Forelimb muscle (tissue), 1 donor: ENCODE measurements at regions not wholly inside any gene's neighbourhood (a gene's known extent, or its start where the extent isn't known, plus 50 kb on each side); places are given as distances from the start of the nearest gene placed in this dataset.

Experiments
- DNase-seq: peaks from one replicate; pipeline ENCODE4 v3.0.0-alpha.2; 2013; ENCODE audit warnings: low read depth

GRCh38 chr4:133741766-133742165 is 459.8 kb downstream of the PABPC4L start:
- no peak for DNase-seq

- DNase-seq = no peak
Measured at GRCh38 chr4:133720001-133720400, 481.6 kb downstream of the PABPC4L start.

DNA sequence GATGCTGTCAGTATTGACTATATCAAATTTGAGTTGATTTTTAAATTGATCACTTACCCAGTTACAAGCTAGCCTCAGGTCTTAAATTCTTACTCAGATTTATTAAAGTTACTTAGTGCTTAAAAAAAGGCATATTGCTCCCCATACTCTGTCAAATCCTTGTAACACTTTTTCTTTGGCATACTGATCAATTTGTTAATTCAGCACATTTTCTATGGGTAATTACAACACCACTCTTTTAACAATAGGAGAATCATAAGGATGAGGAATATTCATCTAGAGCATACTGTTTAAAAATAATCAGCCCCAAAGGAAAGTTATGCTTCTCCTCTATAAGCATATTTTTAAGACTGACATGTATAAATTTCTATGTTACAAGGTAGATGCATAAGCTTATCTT is 482.5 kb downstream of the PABPC4L start:
- no peak for DNase-seq

- DNase-seq = no peak
Measured at GRCh38 chr4:133714211-133714610, 487.4 kb downstream of the PABPC4L start.

DNA sequence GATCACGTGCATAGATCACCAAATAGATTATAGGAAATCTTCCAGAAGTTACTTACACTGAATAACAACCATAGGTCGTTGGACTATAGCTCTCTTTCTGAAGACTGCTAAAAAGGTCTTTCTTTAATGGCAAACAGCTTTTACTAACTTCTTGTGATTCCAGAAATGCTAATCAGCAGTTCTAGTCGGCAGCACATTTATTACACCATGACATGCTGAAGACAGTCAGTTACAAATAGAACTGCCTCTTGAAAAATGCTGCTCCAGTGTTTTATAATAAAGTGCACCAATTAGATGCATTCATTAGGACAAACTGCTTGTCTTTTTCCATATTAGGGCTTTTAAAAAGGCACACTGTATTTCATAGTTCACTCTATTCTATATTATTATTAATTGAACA is 488.2 kb downstream of the PABPC4L start:
- no peak for DNase-seq

GRCh38 chr4:133711817-133712216 is 489.8 kb downstream of the PABPC4L start:
- no peak for DNase-seq

- no peak for DNase-seq
Measured at GRCh38 chr4:133694416-133694815, 507.2 kb downstream of the PABPC4L start.

DNA sequence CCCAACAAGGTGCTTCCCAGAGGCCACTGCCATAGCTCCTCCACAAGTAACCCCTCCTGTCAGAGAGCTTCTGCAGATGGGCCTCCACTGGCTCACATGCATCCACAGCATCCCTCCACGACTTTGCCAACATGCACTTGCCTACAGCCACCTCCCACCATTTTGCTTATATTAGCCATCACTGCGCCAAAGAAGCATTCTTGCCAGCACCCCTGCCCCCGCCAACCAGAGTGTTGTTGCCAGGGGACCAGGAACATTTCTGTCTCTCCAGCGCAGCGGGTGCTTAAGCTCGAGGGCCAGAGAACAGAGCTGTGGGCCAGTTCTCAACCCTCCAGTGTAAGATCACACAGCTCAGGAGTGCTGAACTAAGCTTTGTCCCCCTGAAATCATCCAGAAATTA is 517.6 kb downstream of the PABPC4L start:
- no peak for DNase-seq

- no peak for DNase-seq
Measured at GRCh38 chr4:133668061-133668851, 519.2 kb downstream of the PCDH10 start.

DNA sequence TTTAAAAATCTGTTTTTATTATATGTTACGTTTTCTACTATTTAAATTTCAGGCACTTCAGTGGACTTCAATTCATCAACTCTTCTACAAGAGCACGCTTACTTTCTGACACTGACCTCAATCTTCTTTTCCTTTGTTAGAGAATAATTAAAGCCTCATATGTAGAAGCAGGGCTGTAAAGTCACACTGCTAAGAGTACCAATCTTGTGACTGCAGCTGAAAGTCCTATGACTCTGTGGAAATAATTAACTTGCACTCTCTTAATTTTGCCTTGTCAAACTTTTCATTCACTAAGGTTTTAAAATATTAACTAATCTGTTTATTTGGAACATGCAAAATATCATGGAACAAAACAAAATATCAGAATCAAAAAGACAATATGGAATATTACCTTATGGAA is 498.1 kb downstream of the PCDH10 start:
- no peak for DNase-seq

DNA sequence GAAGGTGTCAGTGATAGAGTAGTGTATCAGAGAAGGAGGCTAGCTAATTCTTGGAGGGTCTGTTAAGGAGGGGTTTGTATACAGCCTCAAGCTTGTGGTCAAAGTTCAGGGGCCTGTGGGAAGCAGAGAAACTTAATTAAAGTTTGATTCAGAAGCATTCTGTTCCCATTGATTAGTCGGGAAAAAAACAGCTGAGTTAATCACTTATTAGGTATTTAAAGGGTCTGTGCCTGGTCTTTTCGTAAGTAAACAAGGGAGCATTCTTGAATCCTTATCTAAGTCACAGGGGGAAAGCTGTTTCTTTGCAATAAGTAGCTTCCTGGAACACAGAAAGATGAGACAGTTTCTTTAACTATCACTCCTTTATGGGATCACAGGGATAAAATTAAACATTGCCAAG is 492.1 kb downstream of the PCDH10 start:
- DNase-seq = no peak

DNA sequence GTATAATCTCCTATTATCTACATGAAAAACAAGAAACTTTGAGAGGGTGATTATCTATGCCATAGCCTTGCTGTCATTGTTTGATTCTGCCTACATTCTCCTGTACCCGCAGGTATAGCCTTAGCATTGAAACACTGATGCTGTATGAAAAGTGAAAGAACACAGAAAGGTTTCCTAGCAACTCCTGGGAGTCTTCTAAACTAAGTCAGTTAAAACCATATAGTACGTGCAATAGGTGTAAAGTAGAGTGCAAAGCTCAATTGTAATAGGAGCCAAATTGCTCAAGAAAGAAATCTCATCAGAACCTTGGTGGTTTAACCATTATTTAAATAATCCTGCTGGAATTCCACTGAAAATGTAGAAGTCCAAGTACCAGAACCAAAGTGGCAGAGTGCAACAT is 489.7 kb downstream of the PCDH10 start:
- DNase-seq = no peak

DNA sequence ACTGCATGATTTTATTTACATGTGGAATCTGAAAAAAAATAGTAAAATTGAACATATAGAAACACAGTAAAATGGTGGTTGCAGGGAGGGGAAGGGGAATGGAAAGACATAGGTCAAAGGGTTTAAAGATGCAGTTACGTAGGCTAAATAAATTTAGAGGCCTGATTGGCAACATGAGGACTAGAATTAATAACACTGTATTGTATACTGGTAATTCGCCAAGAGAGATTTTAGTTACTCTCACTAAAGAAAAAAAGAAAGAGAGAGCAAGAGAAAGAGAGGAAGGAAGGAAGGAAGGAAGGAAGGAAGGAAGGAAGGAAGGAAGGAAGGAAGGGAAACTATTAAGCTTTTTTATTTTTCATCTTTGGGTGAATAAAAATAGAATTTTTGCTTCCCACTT is 488.1 kb downstream of the PCDH10 start:
- no peak for DNase-seq

- DNase-seq = no peak
Measured at GRCh38 chr4:133624744-133625143, 475.6 kb downstream of the PCDH10 start.

- no peak for DNase-seq
Measured at GRCh38 chr4:133623847-133624246, 474.8 kb downstream of the PCDH10 start.

DNA sequence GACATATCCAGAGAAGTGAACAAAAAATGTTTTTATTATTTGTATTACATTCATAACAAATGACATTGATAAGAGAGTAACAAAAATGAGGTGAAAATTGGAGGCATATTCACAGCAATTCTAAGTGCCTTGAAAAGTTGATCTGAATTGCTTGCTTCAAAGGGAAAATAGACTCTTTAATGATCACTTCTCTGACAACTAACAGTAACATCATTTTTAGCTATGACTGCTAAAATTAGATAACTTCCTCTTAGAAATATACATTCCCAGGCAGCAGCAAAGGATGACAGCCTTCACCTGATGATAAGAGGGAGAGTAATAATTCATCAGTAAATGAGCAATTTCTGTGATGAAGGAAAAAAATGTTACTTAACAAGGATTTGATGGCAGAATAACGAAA is 472.5 kb downstream of the PCDH10 start:
- DNase-seq = no peak

GRCh38 chr4:133620555-133620954 is 471.5 kb downstream of the PCDH10 start:
- DNase-seq = no peak

DNA sequence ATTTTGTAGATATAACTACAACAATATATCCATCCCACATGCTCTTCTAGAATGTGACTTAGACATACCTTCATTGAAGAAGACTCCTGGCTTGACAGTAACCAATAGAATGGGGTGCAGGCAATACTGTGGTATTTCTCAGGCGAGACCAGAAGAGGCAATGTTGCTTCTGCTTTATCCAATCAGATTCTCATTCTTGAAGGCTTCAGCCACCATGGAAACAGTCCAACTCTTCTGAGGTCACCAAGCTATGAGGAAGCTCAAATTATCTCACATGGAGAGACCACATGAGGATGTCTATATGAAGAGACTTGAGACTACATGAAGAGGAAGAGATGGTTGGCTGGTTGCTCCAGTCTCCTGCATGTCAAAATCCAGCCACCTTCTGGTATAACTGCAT is 469.9 kb downstream of the PCDH10 start:
- DNase-seq = no peak

GRCh38 chr4:133600008-133600407 is 450.9 kb downstream of the PCDH10 start:
- no peak for DNase-seq

DNA sequence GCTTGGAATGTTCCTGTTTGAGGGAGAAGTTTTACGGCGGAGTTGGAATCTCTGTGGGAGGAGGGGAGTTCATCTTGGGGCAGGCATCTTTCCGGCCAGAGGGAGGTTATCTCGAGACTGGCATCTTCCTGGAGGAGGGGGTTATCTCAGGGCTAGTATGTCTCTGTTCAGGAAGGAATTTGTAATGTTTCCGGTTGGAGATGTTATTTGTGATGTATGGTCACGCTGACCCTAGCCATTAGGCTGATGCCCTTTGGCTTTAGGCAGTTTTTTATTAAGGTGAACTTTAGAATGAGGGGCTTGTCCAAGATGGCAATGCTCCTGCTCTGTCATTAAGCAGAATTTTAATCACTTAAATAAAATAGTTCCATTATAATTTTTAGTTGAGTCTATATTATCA is 449.7 kb downstream of the PCDH10 start:
- DNase-seq = no peak

DNA sequence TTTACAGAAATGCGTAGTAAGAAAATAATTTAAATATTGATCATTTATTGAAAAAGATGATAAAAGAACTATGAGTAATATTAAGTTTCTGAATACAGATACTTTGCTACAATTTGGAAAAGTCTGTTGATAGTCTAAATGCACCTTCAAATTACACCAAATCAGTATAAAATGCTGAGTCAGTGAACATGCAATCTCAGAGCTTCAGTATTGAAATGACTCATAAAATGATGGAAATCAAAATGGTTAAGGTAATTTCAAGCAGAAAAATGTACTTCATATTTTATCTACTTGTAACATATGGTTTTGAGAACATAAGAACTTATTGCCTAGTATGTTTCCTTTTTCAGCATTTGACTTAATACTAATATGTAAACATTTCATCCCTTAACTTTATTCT is 448.2 kb downstream of the PCDH10 start:
- DNase-seq = no peak

- no peak for DNase-seq
Measured at GRCh38 chr4:133596459-133596858, 447.4 kb downstream of the PCDH10 start.

DNA sequence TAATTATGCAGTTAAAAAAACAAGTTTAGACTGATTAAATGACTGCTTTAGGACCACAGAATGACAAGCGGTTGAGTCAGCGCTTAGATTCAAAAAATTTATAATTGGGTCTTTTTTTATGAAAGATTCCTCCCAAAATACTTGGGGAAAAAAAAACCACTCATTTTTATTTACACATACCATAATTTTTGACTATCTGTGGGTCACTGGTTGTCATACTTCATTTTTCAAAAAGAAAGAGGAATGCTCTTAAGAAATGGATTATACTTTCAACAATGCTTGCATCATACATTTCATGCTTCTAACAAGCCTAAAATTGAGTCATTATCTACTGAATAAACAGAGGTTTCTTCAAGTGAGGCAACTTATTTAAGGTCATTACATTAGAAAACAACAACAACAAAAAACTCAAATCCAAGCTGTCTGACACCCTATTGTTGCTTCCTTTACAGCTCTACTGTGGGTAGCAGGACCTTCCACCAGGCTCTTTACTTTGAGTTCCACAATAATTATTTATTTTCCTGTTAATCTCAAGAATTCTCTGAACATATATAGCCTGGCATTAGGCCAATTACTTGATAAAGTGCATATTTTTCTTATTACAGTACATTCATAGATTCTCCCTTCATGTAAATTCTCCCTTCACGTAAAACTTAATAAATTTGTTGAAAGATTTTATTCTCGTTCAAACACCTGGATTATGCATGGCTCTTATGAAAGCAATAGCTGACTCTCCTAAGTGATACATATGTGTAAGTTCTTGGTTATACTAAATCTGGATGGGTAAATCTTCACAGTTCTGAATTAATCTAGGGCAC is 445.5 kb downstream of the PCDH10 start:
- no peak for DNase-seq
